NCI-H526 treated with DMSO at 0.1 percent for 48 hours (cell line): ENCODE measurements at regions not wholly inside any gene's neighbourhood (a gene's known extent, or its start where the extent isn't known, plus 50 kb on each side); places are given as distances from the start of the nearest gene placed in this dataset.

Experiments
- DNase-seq: peaks from one replicate; lab custom pipeline; 2025; lab: John Stamatoyannopoulos, UW

DNA sequence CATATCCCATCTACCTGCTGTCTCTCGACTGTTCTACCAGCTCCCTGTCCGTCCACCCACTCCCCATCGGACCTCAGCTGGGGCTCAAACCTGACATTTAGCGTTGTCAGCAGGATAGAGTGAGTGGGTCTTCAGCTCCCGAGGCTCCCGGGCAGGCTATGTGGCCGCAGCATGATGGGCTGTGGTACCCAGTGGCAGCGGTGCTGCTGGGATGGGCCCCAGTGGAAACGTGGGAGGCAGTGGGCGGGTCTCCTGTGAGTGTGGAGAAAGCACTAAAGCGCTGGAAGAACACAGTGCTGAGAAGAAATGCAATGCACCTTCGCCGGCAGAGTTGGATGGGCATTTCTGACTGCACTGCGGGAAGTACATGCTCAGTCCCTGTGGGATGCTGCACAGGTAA lies 204.8 kb upstream of the SYT4 start:
- no peak for DNase-seq

- DNase-seq: no peak
These were observed 205.3 kb upstream of the SYT4 start for GRCh38 chr18:43482600-43482999.

DNA sequence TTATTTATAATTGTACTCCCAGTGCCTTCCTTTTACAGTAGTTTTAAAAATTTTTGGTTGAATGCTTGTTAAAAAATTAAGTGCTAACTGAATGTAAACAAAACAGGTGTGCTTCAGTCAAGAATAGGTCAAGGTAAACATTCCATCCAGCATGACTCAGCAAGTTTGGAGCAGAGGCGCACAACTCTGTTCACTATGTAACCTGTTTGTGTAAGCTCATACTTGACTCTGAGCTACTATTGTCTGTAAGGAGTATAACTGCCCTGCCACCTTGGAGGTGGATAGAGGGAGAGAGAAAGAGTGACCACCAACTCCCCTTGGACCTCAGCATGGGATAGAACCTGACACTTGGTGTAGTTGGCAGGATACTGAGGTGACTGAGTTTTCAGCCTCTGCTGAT lies 207.4 kb upstream of the SYT4 start:
- DNase-seq: no peak

DNA sequence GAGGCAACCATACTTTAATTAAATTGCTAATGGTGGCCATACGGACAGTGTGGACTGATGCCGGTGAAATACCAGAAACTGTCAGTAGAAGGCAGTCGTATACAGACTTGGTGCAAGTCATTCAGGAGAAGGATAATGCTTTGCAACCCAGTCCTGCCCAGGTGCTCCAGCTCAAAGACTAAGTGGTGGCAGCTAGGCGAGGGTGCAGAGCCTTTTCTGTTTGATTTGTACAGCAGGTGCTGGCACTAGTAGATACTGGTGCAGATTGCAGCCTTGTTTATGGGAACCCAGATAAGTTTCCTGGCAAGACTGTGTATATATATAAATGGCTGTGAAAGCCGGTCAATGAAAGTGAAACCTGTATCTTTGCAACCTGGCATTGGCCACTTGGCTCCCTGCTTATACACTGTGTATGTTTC lies 208.3 kb upstream of the SYT4 start:
- DNase-seq: no peak

- no peak for DNase-seq
These were observed 209.2 kb upstream of the SYT4 start for GRCh38 chr18:43486462-43486861.

GRCh38 chr18:43501099-43501498 lies 223.8 kb upstream of the SYT4 start:
- no peak for DNase-seq

GRCh38 chr18:43506935-43507334 lies 229.6 kb upstream of the SYT4 start:
- DNase-seq: no peak

DNA sequence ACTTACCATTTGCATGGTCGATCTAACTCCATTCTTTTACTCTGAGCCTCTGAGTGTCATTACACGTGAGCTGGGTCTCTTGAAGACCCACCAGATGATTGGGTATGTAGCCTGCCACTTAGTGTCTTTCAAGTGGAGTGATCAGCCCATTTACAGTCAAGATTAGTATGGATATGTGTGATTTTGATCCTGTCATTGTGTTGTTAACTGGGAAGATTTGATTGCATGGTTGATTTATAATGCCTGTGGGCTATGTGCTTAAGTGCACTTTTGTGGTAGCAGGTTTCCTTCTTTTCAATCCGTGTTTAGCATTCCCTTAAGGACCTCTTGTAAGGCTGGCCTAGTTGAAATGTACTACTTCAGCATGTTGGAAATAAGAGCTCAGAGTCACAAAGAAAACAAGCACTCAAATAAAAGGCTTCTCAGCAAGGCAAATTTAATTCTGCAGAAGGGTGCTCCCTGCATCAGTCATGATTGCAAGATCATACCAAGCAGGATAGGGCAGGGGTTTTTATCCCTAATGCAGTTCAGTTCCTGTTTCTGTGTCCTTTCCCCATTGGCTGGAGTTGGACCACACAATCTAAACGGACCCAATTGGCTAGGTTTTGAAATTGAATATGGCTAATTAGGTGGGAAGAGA lies 230.7 kb upstream of the SYT4 start:
- DNase-seq: no peak

DNA sequence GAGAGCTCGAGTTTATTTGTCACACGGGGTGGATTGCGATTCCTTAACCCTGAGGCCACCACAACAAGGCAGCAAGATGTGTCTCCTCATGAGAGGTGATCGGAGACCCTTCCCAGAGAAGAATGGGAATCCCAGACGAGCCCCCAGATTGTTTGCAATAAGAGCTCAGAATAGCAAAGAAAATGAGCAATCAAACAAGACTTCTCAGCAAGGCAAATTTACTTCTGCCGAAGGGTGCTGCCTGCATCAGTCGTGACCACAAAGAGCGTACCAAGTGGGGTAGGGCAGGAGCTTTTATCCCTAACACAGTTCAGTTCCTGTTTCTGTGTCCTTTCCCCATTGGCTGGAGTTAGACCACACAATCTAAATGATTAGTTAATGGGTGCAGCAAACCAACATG lies 237.5 kb upstream of the SYT4 start:
- DNase-seq: no peak

GRCh38 chr18:43515481-43515880 lies 238.2 kb upstream of the SYT4 start:
- no peak for DNase-seq

DNA sequence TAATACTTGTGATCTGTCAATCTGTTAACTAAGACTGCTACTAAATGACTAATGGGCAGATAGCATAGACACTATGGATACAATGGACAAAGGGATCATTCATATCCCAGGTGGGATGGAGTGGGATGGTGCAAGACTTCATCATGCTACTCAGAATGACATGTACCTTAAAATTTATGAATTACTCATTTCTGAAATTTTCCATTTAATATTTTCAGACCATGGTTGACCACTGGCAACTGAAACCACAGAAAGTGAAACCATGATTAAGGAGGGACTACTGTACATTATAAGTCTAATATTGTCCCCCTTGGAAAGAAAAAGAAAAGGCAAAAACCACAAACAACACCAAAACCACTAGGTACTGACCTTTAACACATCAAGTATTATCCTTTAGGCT lies 247.0 kb upstream of the SYT4 start:
- DNase-seq: no peak

GRCh38 chr18:43525169-43525568 lies 247.9 kb upstream of the SYT4 start:
- DNase-seq: no peak

- no peak for DNase-seq
These were observed 249.3 kb upstream of the SYT4 start for GRCh38 chr18:43526426-43527145.

GRCh38 chr18:43531438-43531837 lies 254.1 kb upstream of the SYT4 start:
- DNase-seq: no peak

DNA sequence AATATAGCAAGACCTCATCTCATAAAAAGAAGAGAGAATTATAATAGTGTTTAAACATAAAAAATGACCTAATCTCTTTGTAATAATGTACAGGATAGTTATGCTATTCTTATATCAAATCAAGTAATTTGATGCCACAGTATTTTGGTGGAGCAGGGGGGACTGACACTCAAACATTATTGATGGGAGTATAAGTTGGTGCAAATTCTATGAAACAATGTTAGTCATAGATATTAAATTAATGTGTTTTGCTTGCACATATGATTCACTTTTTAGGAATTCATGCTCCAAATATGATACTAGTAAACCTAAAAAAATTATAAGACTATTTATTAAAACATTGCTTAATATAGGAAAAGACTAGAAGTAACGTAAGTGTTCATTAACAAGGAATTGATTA lies 256.1 kb upstream of the SYT4 start:
- DNase-seq: no peak

GRCh38 chr18:43534511-43534910 lies 257.2 kb upstream of the SYT4 start:
- no peak for DNase-seq

GRCh38 chr18:43539862-43540261 lies 262.6 kb upstream of the SYT4 start:
- no peak for DNase-seq

DNA sequence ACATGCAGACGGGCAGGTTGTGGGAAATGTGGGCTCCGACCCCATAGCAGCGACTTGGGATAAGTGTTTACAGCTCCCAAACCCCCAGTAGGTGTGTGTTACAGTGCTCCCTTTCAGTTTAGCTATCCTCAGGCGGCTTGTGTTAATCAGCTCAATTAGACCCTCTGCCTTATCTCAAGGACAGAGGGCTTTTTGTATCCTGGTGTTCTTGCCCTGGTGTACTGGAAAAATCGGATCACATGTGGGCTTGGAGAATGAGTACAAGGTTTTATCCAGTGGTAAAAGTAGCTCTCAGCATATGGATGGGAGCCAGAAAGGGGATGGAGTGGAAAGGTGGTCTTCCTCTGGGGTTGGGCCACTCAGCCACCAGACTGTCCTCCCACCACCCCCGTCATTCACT lies 264.7 kb upstream of the SYT4 start:
- DNase-seq: no peak

GRCh38 chr18:43543236-43543635 lies 265.9 kb upstream of the SYT4 start:
- no peak for DNase-seq

DNA sequence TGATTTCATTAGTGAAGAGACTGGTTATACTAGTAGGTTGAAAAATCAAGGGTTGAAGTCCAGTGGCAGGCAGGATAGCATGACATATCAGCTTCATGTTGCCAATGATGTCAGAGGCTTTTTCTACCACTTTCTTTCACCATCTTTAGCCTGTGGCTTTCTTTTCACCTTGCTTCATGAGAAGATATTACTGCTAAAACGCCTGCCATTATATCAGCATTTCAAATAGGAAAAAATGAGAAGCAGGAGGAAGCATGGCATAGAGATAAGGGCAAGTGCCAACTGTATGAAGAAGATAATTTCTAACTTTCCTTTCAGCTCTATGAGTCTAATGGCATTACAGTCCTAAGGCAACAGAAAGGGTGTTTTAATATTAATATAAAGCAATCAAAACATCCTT lies 270.2 kb upstream of the SYT4 start:
- DNase-seq: no peak

DNA sequence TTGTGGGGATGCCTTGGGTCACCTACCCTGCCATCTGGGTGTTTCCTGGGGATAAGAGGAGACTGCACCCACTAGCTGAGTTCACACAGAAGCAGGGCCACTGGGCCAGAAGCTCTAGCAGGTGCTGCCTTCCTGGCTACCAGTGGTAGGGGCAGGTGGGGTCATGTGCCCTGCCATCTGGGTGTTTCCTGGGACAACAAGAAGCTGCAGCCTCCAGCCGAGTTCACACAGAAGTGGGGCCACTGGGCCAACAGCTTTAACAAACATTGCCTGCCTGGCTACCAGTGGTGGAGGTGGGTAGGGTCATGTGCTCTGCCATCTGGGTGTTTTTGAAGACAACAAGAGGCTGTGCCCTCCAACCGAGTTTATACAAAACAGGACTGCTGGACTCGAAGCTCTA lies 282.2 kb upstream of the SYT4 start:
- no peak for DNase-seq

DNA sequence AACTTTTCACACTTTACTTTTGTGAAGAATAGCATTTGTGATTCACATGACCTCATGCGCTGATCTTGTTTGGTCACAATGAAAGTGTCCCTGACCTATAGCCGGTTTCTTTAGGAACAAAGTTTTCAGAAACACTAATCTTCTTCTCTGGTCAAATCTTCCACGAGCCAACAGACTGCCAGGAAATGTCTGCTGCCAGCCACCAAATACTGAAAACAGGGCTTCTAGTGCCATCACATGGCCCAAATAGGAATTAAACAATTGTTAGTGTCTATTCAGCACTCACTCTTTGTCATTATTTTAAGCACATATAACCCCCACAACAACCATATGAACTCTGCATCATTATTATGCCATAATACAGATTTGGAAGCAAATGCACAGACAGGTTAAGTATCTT lies 286.5 kb upstream of the SYT4 start:
- DNase-seq: no peak

DNA sequence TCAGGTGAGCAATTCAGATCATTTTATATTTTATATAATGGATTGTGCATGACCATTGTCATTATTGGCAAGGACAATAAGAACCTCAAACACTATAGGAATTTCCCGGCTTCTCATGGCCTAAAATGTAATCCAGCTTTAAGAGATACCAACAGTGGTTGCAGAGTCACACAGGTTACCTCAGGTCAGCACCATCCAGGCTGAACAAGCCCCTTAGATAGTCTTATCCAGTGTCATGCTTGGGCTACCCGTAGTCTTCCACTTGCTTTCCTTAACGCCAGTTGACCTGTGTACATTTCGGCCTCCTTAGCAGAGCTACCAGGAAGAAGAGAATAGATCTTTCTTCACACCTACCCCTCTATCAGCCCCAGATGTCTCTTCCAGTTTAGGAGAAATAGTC lies 293.3 kb upstream of the SYT4 start:
- no peak for DNase-seq

DNA sequence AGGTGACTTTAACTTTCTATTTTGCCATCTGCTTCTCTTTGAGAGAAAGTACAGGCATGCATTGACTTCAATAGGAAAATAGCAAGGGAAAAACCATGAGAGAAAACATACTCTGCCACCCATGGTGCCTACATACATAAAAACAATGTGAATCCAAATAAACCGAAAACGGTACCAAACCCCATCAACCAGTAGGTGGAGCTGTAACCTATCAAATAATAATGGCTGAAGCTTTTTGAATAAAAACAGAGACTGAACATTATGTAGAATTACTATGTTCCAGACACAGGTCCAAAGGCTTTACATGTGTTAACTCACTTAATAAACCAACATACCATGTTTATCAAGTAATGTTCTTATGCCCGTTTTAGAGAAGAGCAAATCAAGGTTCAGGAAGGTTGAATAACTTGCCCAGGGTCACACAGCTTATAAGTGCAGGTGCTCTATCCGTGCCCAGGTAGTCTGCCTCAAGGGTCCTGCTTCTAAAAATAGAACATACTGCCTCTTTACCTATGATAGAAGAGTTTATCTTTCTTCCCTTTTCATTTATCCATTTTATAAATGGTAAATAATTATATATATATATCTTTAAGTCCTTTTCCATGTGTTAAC lies 293.9 kb upstream of the SYT4 start:
- no peak for DNase-seq
